ENCODE measurements at regions not wholly inside any gene's neighbourhood (a gene's known extent, or its start where the extent isn't known, plus 50 kb on each side); places are given as distances from the start of the nearest gene placed in this dataset.

GRCh38 chr22:48873191-48873520 is 954.5 kb downstream of the BRD1 start:
- WGBS (ENCODE audit: insufficient coverage): 86% methylated on average over 3 of the region's 3 CpGs

GRCh38 chr22:48872271-48873190 is 955.1 kb downstream of the BRD1 start:
- Mint-ChIP-seq H3K36me3 (no peaks in the 10 kb centered on the region), H3K4me1 (no peaks in the 10 kb centered on the region), H3K9me3 (peaks cover 0 to 4% of the 10 kb centered on the region in 2 donors), H3K27me3 (ENCODE audit: low read depth in 2 of 2) (peaks cover 0 to 4% of the 10 kb centered on the region in 2 donors), H3K4me3 (no peak overlapping the region), H3K27ac (no peak overlapping the region)
- 78% methylated on average over 19 of the region's 21 CpGs for WGBS (ENCODE audit: insufficient coverage)
- no peak for TF ChIP-seq CTCF (IDR thresholded peaks at IDR 0.05)
- no peak overlapping the region for H3K4me3 ChIP-seq (ENCODE audit: low read length)
- no peaks in the 10 kb centered on the region for H3K9me3 ChIP-seq (ENCODE audit: control insufficient read depth, insufficient read depth, low read length)
- no peaks in the 10 kb centered on the region for H3K27me3 ChIP-seq (ENCODE audit: control insufficient read depth, insufficient read depth, low read length)
- intact Hi-C loops (cut with micrococcal nuclease): no loop called here
- no peaks in the 10 kb centered on the region for H3K36me3 ChIP-seq (ENCODE audit: control insufficient read depth, insufficient read depth, low read length)
- ATAC-seq: no peak
- DNase-seq: no peak
- no peaks in the 10 kb centered on the region for H3K4me1 ChIP-seq (ENCODE audit: control insufficient read depth, insufficient read depth, low read length)
- no peak overlapping the region for H3K27ac ChIP-seq (ENCODE audit: low read length)

More at GRCh38 chr22:48873191-48873520, 954.5 kb downstream of the BRD1 start:
- DNase-seq (no peak), ATAC-seq (no peak)
- Mint-ChIP-seq H3K27me3 (ENCODE audit: low read depth in 2 of 2) (peaks cover 0 to 4% of the 10 kb centered on the region in 2 donors), H3K4me3 (no peak overlapping the region), H3K9me3 (peaks cover 0 to 4% of the 10 kb centered on the region in 2 donors), H3K27ac (no peak overlapping the region), H3K4me1 (no peaks in the 10 kb centered on the region), H3K36me3 (no peaks in the 10 kb centered on the region)
- Histone ChIP-seq H3K27ac (ENCODE audit: low read length) (no peak overlapping the region), H3K36me3 (ENCODE audit: control insufficient read depth, insufficient read depth, low read length) (no peaks in the 10 kb centered on the region), H3K4me3 (ENCODE audit: low read length) (no peak overlapping the region), H3K27me3 (ENCODE audit: control insufficient read depth, insufficient read depth, low read length) (no peaks in the 10 kb centered on the region), H3K9me3 (ENCODE audit: control insufficient read depth, insufficient read depth, low read length) (no peaks in the 10 kb centered on the region), H3K4me1 (ENCODE audit: control insufficient read depth, insufficient read depth, low read length) (no peaks in the 10 kb centered on the region)
- intact Hi-C loops (cut with micrococcal nuclease): no loop called here
- TF ChIP-seq CTCF (IDR thresholded peaks at IDR 0.05): no peak

- no peak overlapping the region for H3K4me3 ChIP-seq (ENCODE audit: low read length)
- DNase-seq (no peak), ATAC-seq (no peak)
- H3K27me3 Mint-ChIP-seq (ENCODE audit: low read depth in 2 of 2): peaks cover 0 to 3% of the 10 kb centered on the region in 2 donors
- no peak overlapping the region for H3K27ac Mint-ChIP-seq
- no peaks in the 10 kb centered on the region for H3K9me3 ChIP-seq (ENCODE audit: control insufficient read depth, insufficient read depth, low read length)
- H3K4me1 ChIP-seq (ENCODE audit: control insufficient read depth, insufficient read depth, low read length): no peaks in the 10 kb centered on the region
- no peaks in the 10 kb centered on the region for H3K36me3 Mint-ChIP-seq
- H3K4me3 Mint-ChIP-seq: no peak overlapping the region
- peaks cover 0 to 4% of the 10 kb centered on the region in 2 donors for H3K9me3 Mint-ChIP-seq
- H3K27me3 ChIP-seq (ENCODE audit: control insufficient read depth, insufficient read depth, low read length): no peaks in the 10 kb centered on the region
- intact Hi-C loops (cut with micrococcal nuclease): no loop called here
- no peak for TF ChIP-seq CTCF (IDR thresholded peaks at IDR 0.05)
- no peaks in the 10 kb centered on the region for H3K4me1 Mint-ChIP-seq
- H3K27ac ChIP-seq (ENCODE audit: low read length): no peak overlapping the region
- WGBS (ENCODE audit: insufficient coverage): 78% methylated on average over 12 of the region's 12 CpGs
- H3K36me3 ChIP-seq (ENCODE audit: control insufficient read depth, insufficient read depth, low read length): no peaks in the 10 kb centered on the region
Observed at GRCh38 chr22:48871176-48871840, 956.4 kb downstream of the BRD1 start.
